GM21360 (cell line): ENCODE measurements at regions not wholly inside any gene's neighbourhood (a gene's known extent, or its start where the extent isn't known, plus 50 kb on each side); places are given as distances from the start of the nearest gene placed in this dataset.

Experiments
- ATAC-seq: cut with Tn5 transposase; IDR thresholded peaks from one replicate; pipeline ENCODE4 v1.9.1; 2021; ENCODE audit warnings: mild to moderate bottlenecking, moderate library complexity; ENCODE audit not compliant: unreplicated experiment

GRCh38 chr16:86286991-86287663, 223.2 kb upstream of the FOXF1 start:
- no peak for ATAC-seq

- no peak for ATAC-seq
Observed at GRCh38 chr16:86287664-86288201, 222.6 kb upstream of the FOXF1 start.

- no peak for ATAC-seq
Observed at GRCh38 chr16:86288716-86289294, 221.5 kb upstream of the FOXF1 start.

GRCh38 chr16:86289304-86289703, 221.0 kb upstream of the FOXF1 start:
- no peak for ATAC-seq

- no peak for ATAC-seq
Observed at GRCh38 chr16:86289907-86290306, 220.4 kb upstream of the FOXF1 start.

GRCh38 chr16:86291491-86291890, 218.8 kb upstream of the FOXF1 start:
- ATAC-seq, result no peak

- no peak for ATAC-seq
Observed at GRCh38 chr16:86292171-86292775, 218.1 kb upstream of the FOXF1 start.

- ATAC-seq, result no peak
Observed at GRCh38 chr16:86292942-86293341, 217.4 kb upstream of the FOXF1 start.

GRCh38 chr16:86293906-86294305, 216.4 kb upstream of the FOXF1 start:
- ATAC-seq, result no peak

GRCh38 chr16:86294535-86295196, 215.7 kb upstream of the FOXF1 start:
- ATAC-seq, result no peak

- no peak for ATAC-seq
Observed at GRCh38 chr16:86296256-86296655, 214.1 kb upstream of the FOXF1 start.

- no peak for ATAC-seq
Observed at GRCh38 chr16:86297391-86297790, 212.9 kb upstream of the FOXF1 start.

GRCh38 chr16:86297866-86298757, 212.2 kb upstream of the FOXF1 start:
- no peak for ATAC-seq

- ATAC-seq, result no peak
Observed at GRCh38 chr16:86298758-86299134, 211.6 kb upstream of the FOXF1 start.

- ATAC-seq, result no peak
Observed at GRCh38 chr16:86299882-86300610, 210.3 kb upstream of the FOXF1 start.

GRCh38 chr16:86300746-86301481, 209.4 kb upstream of the FOXF1 start:
- no peak for ATAC-seq

GRCh38 chr16:86302421-86303109, 207.8 kb upstream of the FOXF1 start:
- no peak for ATAC-seq

- ATAC-seq, result no peak
Observed at GRCh38 chr16:86303787-86304678, 206.3 kb upstream of the FOXF1 start.
